ENCODE measurements at regions not wholly inside any gene's neighbourhood (a gene's known extent, or its start where the extent isn't known, plus 50 kb on each side); places are given as distances from the start of the nearest gene placed in this dataset.
"Not testable (repeated sequence)": the region's sequence is repeated elsewhere in the genome, so short reads cannot be mapped to it uniquely, and the experiment has no call there.

DNA sequence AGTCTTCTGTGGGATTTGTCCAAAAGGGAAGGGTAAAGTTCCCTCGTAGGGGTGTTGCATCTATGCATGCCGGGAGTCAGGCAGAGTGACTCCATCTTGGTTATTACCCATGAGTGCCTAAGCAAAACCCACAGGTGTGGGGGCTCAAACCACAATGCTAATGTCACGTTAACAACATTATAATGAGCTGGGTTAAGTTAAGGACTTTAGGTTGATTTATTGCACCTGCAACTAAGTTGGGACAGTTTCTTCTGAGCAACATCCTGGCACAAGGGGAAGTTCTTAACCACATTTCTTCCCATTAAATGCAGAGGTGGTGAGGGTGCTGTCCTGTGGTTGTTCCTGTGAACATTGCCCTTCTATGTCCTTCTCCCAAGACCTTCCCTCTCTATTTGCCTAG is 1596.8 kb upstream of the SLC39A10 start:
- H3K27ac Mint-ChIP-seq = no peak overlapping the region
- ATAC-seq (ENCODE audit: low read depth) = no peak
- DNase-seq = no peak
- intact Hi-C loops (cut with micrococcal nuclease) = no loop called here
- no peak overlapping the region for H3K4me3 Mint-ChIP-seq
- no peaks in the 10 kb centered on the region for H3K36me3 Mint-ChIP-seq (ENCODE audit: low read depth)
- POLR2A ChIA-PET = no interaction called here
- TF ChIP-seq, protein P1, sequence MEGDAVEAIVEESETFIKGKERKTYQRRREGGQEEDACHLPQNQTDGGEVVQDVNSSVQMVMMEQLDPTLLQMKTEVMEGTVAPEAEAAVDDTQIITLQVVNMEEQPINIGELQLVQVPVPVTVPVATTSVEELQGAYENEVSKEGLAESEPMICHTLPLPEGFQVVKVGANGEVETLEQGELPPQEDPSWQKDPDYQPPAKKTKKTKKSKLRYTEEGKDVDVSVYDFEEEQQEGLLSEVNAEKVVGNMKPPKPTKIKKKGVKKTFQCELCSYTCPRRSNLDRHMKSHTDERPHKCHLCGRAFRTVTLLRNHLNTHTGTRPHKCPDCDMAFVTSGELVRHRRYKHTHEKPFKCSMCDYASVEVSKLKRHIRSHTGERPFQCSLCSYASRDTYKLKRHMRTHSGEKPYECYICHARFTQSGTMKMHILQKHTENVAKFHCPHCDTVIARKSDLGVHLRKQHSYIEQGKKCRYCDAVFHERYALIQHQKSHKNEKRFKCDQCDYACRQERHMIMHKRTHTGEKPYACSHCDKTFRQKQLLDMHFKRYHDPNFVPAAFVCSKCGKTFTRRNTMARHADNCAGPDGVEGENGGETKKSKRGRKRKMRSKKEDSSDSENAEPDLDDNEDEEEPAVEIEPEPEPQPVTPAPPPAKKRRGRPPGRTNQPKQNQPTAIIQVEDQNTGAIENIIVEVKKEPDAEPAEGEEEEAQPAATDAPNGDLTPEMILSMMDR (IDR thresholded peaks at IDR 0.05) = no peak
- peaks cover 12% of the 10 kb centered on the region for H3K4me1 Mint-ChIP-seq
- H3K9me3 Mint-ChIP-seq = no peaks in the 10 kb centered on the region
- H3K27me3 Mint-ChIP-seq = no peaks in the 10 kb centered on the region
- CTCF ChIA-PET = no interaction called here

DNA sequence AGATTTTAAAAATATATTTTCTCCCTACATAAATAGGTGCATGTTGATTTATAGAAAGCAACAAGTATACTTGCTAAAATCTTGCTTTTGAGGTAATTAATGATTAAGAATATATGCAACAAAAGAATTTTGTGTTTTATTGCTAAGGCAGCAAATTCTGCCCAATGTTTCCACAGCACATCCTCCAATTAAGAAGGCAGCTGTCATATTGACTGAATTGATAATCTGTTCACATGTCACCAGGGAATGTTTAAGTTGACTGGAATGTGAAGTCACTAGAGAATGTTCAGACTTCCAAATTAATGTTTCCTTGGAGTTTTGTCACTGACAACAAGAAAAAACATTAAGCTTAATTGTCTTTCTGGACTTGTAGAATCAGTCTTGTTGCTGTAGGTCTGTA is 1602.7 kb upstream of the SLC39A10 start:
- H3K36me3 Mint-ChIP-seq (ENCODE audit: low read depth) = no peaks in the 10 kb centered on the region

DNA sequence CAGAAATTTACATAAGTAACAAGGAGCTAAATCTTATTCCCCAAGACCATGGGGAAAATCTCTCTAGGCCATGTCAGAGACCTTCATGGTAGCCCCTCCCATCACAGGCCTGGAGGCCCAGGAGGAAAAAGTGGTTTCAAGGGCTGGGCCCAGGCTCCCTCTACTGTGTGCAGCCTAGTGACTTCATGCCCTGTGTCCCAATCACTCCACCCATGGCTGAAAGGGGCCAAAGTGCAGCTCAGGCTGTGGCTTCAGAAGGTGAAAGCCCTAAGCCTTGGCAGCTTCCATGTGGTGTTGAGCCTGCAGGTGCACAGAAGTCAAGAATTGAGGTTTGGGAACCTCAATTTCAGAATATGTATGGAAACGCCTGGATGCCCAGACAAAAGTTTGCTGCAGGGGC is 1612.7 kb upstream of the SLC39A10 start:
- ChIA-PET CTCF (no interaction called here), POLR2A (no interaction called here)
- intact Hi-C loops (cut with micrococcal nuclease) = no loop called here
- Mint-ChIP-seq H3K4me1 (no peaks in the 10 kb centered on the region), H3K36me3 (ENCODE audit: low read depth) (no peaks in the 10 kb centered on the region), H3K4me3 (no peak overlapping the region), H3K27me3 (no peaks in the 10 kb centered on the region), H3K9me3 (no peaks in the 10 kb centered on the region), H3K27ac (no peak overlapping the region)
- ATAC-seq (ENCODE audit: low read depth) = no peak
- TF ChIP-seq, protein P1 (IDR thresholded peaks at IDR 0.05) = no peak
- DNase-seq = no peak

More for the DNA sequence above, 1602.7 kb upstream of the SLC39A10 start:
- Mint-ChIP-seq H3K27me3 (no peaks in the 10 kb centered on the region), H3K9me3 (no peaks in the 10 kb centered on the region), H3K27ac (no peak overlapping the region), H3K4me1 (no peaks in the 10 kb centered on the region), H3K4me3 (no peak overlapping the region)
- intact Hi-C loops (cut with micrococcal nuclease) = no loop called here
- CTCF ChIA-PET = no interaction called here
- POLR2A ChIA-PET = no interaction called here
- ATAC-seq (ENCODE audit: low read depth) (no peak), DNase-seq (no peak)
- TF ChIP-seq, protein P1 (IDR thresholded peaks at IDR 0.05) = no peak

DNA sequence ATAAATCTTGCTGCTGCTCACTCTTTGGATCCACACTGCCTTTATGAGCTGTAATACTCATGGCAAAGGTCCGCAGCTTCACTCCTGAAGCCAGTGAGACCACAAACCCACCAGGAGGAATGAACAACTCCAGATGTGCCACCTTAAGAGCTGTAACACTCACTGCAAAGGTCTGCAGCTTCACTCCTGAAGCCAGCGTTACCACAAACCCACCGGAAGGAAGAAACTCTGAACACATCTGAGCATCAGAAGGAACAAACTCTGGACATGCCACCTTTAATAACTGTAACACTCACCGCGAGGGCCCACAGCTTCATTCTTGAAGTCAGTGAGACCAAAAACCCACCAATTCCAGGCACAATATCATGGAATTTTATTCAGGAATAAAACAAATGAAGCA is 1635.9 kb upstream of the SLC39A10 start:
- H3K27me3 Mint-ChIP-seq; CTCF ChIA-PET; intact Hi-C loops (cut with micrococcal nuclease); POLR2A ChIA-PET; H3K36me3 Mint-ChIP-seq (ENCODE audit: low read depth); ATAC-seq (ENCODE audit: low read depth); H3K4me3 Mint-ChIP-seq; DNase-seq; H3K9me3 Mint-ChIP-seq; H3K4me1 Mint-ChIP-seq; H3K27ac Mint-ChIP-seq: not testable (repeated sequence)

DNA sequence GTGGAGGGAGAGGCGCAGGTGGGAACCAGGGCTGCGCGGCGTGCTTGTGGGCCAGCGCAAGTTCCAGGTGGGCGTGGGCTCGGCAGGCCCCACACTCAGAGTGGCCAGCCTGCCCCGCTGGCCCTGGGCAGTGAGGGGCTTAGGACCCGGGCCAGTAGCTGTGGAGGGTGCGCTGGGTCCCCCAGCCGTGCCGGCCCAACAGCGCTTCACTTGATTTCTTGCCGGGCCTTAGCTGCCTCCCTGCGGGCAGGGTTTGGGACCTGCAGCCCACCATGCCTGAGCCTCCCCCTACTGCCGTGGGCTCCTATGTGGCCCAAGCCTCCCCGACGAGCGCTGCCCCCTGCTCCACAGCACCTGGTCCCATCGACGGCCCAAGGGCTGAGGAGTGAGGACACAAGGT is 1636.9 kb upstream of the SLC39A10 start:
- no peak overlapping the region for H3K4me3 Mint-ChIP-seq
- no peaks in the 10 kb centered on the region for H3K4me1 Mint-ChIP-seq
- ChIA-PET CTCF (no interaction called here), POLR2A (no interaction called here)
- no peak for DNase-seq
- H3K27ac Mint-ChIP-seq = no peak overlapping the region
- TF ChIP-seq, protein P1 (IDR thresholded peaks at IDR 0.05) = no peak
- no peak for ATAC-seq (ENCODE audit: low read depth)
- intact Hi-C loops (cut with micrococcal nuclease) = no loop called here
- no peaks in the 10 kb centered on the region for H3K9me3 Mint-ChIP-seq
- no peaks in the 10 kb centered on the region for H3K36me3 Mint-ChIP-seq (ENCODE audit: low read depth)
- no peaks in the 10 kb centered on the region for H3K27me3 Mint-ChIP-seq

DNA sequence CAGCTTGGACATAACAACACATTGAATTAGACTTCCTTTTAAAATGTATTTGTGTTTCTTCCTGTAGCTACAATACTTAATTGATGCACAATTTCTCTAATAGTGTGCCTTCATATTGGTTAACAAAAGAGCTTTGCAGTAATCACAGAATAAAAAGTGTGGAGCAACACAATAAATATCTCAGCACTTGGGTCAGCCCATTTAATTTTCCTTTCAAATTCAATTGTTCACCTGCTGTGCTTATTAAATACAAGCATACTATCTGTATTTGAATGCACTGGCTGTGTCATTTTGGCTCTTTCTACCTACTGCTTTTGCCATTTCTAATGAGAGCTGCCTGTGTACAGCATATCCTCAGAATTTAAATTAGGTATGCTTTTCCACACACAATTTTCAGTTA is 1641.3 kb upstream of the SLC39A10 start:
- TF ChIP-seq, protein P1 (IDR thresholded peaks at IDR 0.05) = no peak
- ChIA-PET POLR2A (no interaction called here), CTCF (no interaction called here)
- H3K36me3 Mint-ChIP-seq (ENCODE audit: low read depth) = no peaks in the 10 kb centered on the region
- ATAC-seq (ENCODE audit: low read depth) (no peak), DNase-seq (no peak)
- no peaks in the 10 kb centered on the region for H3K4me1 Mint-ChIP-seq
- H3K27ac Mint-ChIP-seq = no peak overlapping the region
- H3K4me3 Mint-ChIP-seq = no peak overlapping the region
- H3K9me3 Mint-ChIP-seq = peaks cover 3% of the 10 kb centered on the region
- H3K27me3 Mint-ChIP-seq = no peaks in the 10 kb centered on the region
- intact Hi-C loops (cut with micrococcal nuclease) = no loop called here
